HepG2 (cell line): ENCODE measurements at regions not wholly inside any gene's neighbourhood (a gene's known extent, or its start where the extent isn't known, plus 50 kb on each side); places are given as distances from the start of the nearest gene placed in this dataset.
A peak's percentile ranks its signal among the peaks of the same experiment; 100 is the strongest.

Experiments
- ATAC-seq: fragments of 200-7000 bp; cut with Tn5 transposase; 3 replicates; pipeline ENCODE4 v1.9.1; 2020; ENCODE audit warnings: mild to moderate bottlenecking, moderate library complexity
- BruUV-seq: library from RNA; stranded (reverse); fragments of 400-500 nt; replicated peaks from 2 replicates; lab custom pipeline; 2021; lab: Mats Ljungman, UMichigan
- CTCF ChIA-PET: fragments of 300-600 bp; formaldehyde crosslinking; extraction: SDS; loops from one replicate; lab custom pipeline; 2021; ENCODE audit warnings: low total read pairs, inconsistent platforms, low intra/inter-chr PET ratio; lab: Yijun Ruan, JAX
- POLR2A ChIA-PET: fragments of 350-600 bp; sonication (Branson Sonifier 250); formaldehyde crosslinking; loops from one replicate; lab custom pipeline; 2020; ENCODE audit warnings: antibody characterized with exemption, inconsistent platforms; lab: Yijun Ruan, JAX
- DNase-seq: peaks from one replicate; pipeline ENCODE4 v3.0.0-alpha.2; 2015; ENCODE audit warnings: low spot score
- FAIRE-seq: peaks from 3 replicates; lab custom pipeline; 2011; peaks lifted over from hg19 to GRCh38; lab: Jason Lieb, UNC
- H2AFZ ChIP-seq: one replicate; pipeline ENCODE4 v1.6.1; 2011; ENCODE audit warnings: low read length, inconsistent platforms
- H3K27ac ChIP-seq: fragments of 300-600 bp; 3 replicates; pipeline ENCODE4 v1.8.0; 2011; ENCODE audit warnings: mixed run types, mild to moderate bottlenecking, mixed read lengths, low read length, inconsistent platforms; ENCODE audit not compliant: insufficient read depth; ENCODE audit errors: extremely low read length
- H3K27me3 ChIP-seq, 2 experiments: fragments of 200-600 bp in 1 of 2; 2 replicates in 1 of 2; 3 replicates in 1 of 2; pipeline versions ENCODE4 v1.6.0 to v1.8.0; 2011; ENCODE audit warnings: low read length in 2 of 2, mild to moderate bottlenecking in 2 of 2, moderate library complexity in 2 of 2, inconsistent platforms in 1 of 2; ENCODE audit not compliant: insufficient read depth in 2 of 2, control insufficient read depth in 1 of 2
- H3K36me3 ChIP-seq, 2 experiments: fragments of 200-600 bp in 1 of 2; replicated peaks in 1 of 2; 2 replicates in 1 of 2; 3 replicates in 1 of 2; pipeline versions ENCODE4 v1.5.1 to v1.8.0; 2011; ENCODE audit warnings: low read length in 2 of 2, inconsistent platforms in 1 of 2; ENCODE audit not compliant: insufficient read depth in 2 of 2, control insufficient read depth in 1 of 2
- H3K4me1 ChIP-seq: 2 replicates; pipeline ENCODE4 v1.5.1; 2012; ENCODE audit warnings: low read length, inconsistent platforms; ENCODE audit not compliant: insufficient read depth
- H3K4me2 ChIP-seq: 2 replicates; pipeline ENCODE4 v1.6.0; 2011; ENCODE audit warnings: low read depth, low read length, inconsistent platforms
- H3K4me3 ChIP-seq, 3 experiments: fragments of 200-600 bp in 1 of 3; sonication (generic), shearing (Covaris generic) in 1 of 3; replicated peaks in 1 of 3; 2 replicates each; pipeline ENCODE4 v1.5.1; 2011 to 2016; ENCODE audit warnings: low read length in 3 of 3, inconsistent platforms in 2 of 3, low read depth in 2 of 3, mild to moderate bottlenecking in 2 of 3, control low read depth in 1 of 3, mixed read lengths in 1 of 3; ENCODE audit not compliant: insufficient read depth in 1 of 3
- H3K79me2 ChIP-seq: one replicate; pipeline ENCODE4 v1.6.1; 2011; ENCODE audit warnings: low read length, inconsistent platforms; ENCODE audit not compliant: insufficient read depth
- H3K9ac ChIP-seq: 2 replicates; pipeline ENCODE4 v1.6.0; 2011; ENCODE audit warnings: mild to moderate bottlenecking, low read depth, low read length, inconsistent platforms; ENCODE audit not compliant: insufficient read depth
- H3K9me3 ChIP-seq: 2 replicates; pipeline ENCODE4 v1.5.1; 2012; ENCODE audit warnings: mild to moderate bottlenecking, low read length
- H4K20me1 ChIP-seq: 2 replicates; pipeline ENCODE4 v1.6.0; 2011; ENCODE audit warnings: inconsistent platforms, mild to moderate bottlenecking, low read length, moderate library complexity; ENCODE audit not compliant: insufficient read depth
- JARID2 ChIP-seq: sonication (generic); formaldehyde crosslinking; IDR thresholded peaks from 2 replicates; pipeline ENCODE4 v1.8.1; 2023; ENCODE audit warnings: missing genetic modification reagents, inconsistent platforms; ENCODE audit not compliant: insufficient replicate concordance
- JUN ChIP-seq: sonication (generic); formaldehyde crosslinking; IDR thresholded peaks from 2 replicates; pipeline ENCODE4 v1.4.0; 2020; ENCODE audit warnings: mild to moderate bottlenecking, missing genetic modification reagents
- MBD4 ChIP-seq: IDR thresholded peaks from 2 replicates; pipeline ENCODE4 v1.6.1; 2012; ENCODE audit warnings: low read length, inconsistent platforms, borderline replicate concordance
- MLXIP ChIP-seq: sonication (generic); formaldehyde crosslinking; IDR thresholded peaks from 2 replicates; pipeline ENCODE4 v1.9.0; 2021; ENCODE audit warnings: missing genetic modification reagents, borderline replicate concordance
- NCOA1 ChIP-seq: sonication (generic); formaldehyde crosslinking; IDR thresholded peaks from 2 replicates; pipeline ENCODE4 v1.9.0; 2021; ENCODE audit warnings: missing genetic modification reagents
- REPIN1 ChIP-seq: sonication (generic); formaldehyde crosslinking; IDR thresholded peaks from 2 replicates; pipeline ENCODE4 v1.8.0; 2022; ENCODE audit warnings: missing genetic modification reagents, low read depth, mild to moderate bottlenecking, borderline replicate concordance
- RFX5 ChIP-seq: IDR thresholded peaks from 2 replicates; pipeline ENCODE4 v1.6.1; 2011; ENCODE audit warnings: low read depth, low read length, improper control_type of control experiment
- YEATS2 ChIP-seq: sonication (generic); formaldehyde crosslinking; IDR thresholded peaks from 2 replicates; pipeline ENCODE4 v1.4.0; 2020; ENCODE audit warnings: missing genetic modification reagents, borderline replicate concordance
- ZFYVE20 ChIP-seq: sonication (generic); formaldehyde crosslinking; IDR thresholded peaks from 2 replicates; pipeline ENCODE4 v1.8.0; 2023; ENCODE audit warnings: low read depth, mild to moderate bottlenecking, moderate library complexity, missing genetic modification reagents, borderline replicate concordance
- WGBS: methylation state at CpG from one replicate; pipeline ENCODE4 v1.1.6; 2017; ENCODE audit warnings: low lambda C conversion rate; 5-methylcytosine and 5-hydroxymethylcytosine counted together
- in situ Hi-C: cut with HindIII; loops from 2 replicates; pipeline ENCODE4 v1.10.0; 2017; ENCODE audit warnings: low pct_unique_long_range_greater_than_20kb; ENCODE audit not compliant: extremely low pct_ligation_motif_present
- intact Hi-C: fragments of 100-400 bp; cut with micrococcal nuclease; formaldehyde crosslinking; loops from one replicate; pipeline ENCODE4 v1.10.0; 2022; ENCODE audit not compliant: unreplicated experiment
- TF ChIP-seq, protein P1 (sequence below): sonication (generic); formaldehyde crosslinking; IDR thresholded peaks from 2 replicates; pipeline ENCODE4 v1.8.1; 2023; ENCODE audit warnings: mild to moderate bottlenecking, missing genetic modification reagents
- TF ChIP-seq, protein P2 (sequence below): sonication (generic); formaldehyde crosslinking; IDR thresholded peaks from 2 replicates; pipeline ENCODE4 v1.4.0; 2020; ENCODE audit warnings: mild to moderate bottlenecking, missing genetic modification reagents

DNA sequence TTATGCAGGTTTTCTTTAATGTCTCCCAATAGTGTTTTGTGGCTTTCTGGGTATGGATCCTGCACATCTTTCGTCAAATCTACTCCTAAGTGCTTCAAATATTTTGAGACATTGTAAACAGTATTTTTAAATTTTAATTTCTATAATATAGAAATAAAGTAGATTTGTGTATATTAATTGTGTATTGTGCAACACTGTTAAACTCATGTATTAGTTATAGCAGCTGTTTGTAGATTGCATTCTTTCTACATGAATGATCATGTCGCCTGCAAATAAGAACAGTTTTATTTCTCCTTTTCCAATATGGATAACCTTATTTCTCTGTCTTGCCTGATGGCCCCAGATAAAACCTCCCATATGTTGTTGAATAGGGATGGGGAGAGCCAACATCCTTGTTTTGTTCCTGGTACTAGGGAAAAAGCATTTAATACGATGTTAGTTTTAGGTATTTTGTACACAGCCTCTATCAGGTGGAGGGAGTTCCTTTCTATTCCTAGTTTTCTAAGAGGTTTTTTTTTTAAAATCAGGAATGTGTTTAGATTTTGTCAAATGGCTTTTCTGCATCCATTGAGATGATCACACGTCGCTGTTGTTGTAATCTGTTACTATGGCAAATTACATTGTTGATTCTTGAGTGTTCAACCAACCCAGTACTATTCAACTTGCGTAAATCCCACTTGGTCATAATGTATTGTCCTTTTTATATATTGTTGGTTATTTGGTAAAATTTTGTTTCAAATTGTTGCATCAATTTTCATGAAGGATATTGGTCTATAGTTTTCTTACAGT, 71.1 kb upstream of the DGKG start:
- no peaks in the 10 kb centered on the region for H3K9me3 ChIP-seq
- ChIA-PET POLR2A (no interaction called here), CTCF (no interaction called here)
- 27% methylated on average over 6 of the region's 6 CpGs for WGBS
- intact Hi-C loops (no loop called here), in situ Hi-C loops (no loop called here)
- no peak overlapping the region for H2AFZ ChIP-seq
- no peaks in the 10 kb centered on the region for H3K36me3 ChIP-seq
- no peaks in the 10 kb centered on the region; a peak in 3 of 5 replicates for H3K27me3 ChIP-seq
- no peak overlapping the region for H3K27ac ChIP-seq
- H4K20me1 ChIP-seq, result no peaks in the 10 kb centered on the region
- FAIRE-seq (no peak), DNase-seq (no peak), ATAC-seq (no peak)
- H3K4me3 ChIP-seq, result no peak overlapping the region
- no peak overlapping the region for H3K9ac ChIP-seq
- TF ChIP-seq RFX5 (peak; percentile 68; the same call in 1 of the 2 replicates), NCOA1 (no peak)
- TF ChIP-seq, protein P1, sequence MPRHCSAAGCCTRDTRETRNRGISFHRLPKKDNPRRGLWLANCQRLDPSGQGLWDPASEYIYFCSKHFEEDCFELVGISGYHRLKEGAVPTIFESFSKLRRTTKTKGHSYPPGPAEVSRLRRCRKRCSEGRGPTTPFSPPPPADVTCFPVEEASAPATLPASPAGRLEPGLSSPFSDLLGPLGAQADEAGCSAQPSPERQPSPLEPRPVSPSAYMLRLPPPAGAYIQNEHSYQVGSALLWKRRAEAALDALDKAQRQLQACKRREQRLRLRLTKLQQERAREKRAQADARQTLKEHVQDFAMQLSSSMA (CRISPR knock-in tag), result no peak
- no peaks in the 10 kb centered on the region for H3K79me2 ChIP-seq
- BruUV-seq, result no TSS peak
- no peaks in the 10 kb centered on the region for H3K4me1 ChIP-seq
- H3K4me2 ChIP-seq, result no peak overlapping the region

DNA sequence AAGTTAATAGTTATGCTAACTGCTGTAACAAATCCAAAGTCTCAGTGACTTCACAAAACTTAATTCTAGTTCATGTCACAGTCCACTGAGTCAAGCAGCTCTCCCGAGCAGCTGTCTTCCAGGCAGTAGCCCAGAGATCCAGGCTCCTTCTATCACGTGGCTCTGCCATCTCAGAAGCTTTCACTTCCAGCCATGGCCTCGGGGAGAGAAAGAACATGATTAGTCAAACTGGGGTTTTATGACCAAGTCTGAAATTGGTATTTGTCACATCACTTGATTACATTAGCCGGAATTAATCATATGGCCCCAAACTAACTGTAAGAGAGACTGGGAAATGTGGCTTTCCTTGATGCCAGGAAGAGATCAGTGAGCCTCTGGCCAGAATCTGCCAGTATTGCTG, 70.2 kb upstream of the DGKG start:
- H3K4me3 ChIP-seq, result no peak overlapping the region
- no peaks in the 10 kb centered on the region for H3K79me2 ChIP-seq
- DNase-seq (no peak), FAIRE-seq (no peak), ATAC-seq (no peak)
- ChIA-PET POLR2A (no interaction called here), CTCF (no interaction called here)
- H3K4me1 ChIP-seq, result no peaks in the 10 kb centered on the region
- H3K4me2 ChIP-seq, result no peak overlapping the region
- intact Hi-C loops, result no loop called here
- 6% methylated on average over 4 of the region's 4 CpGs for WGBS
- no peaks in the 10 kb centered on the region; a peak in 3 of 5 replicates for H3K27me3 ChIP-seq
- in situ Hi-C loops, result no loop called here
- H2AFZ ChIP-seq, result no peak overlapping the region
- H3K36me3 ChIP-seq, result no peaks in the 10 kb centered on the region
- no TSS peak for BruUV-seq
- H3K27ac ChIP-seq, result no peak overlapping the region
- no peaks in the 10 kb centered on the region for H4K20me1 ChIP-seq
- H3K9ac ChIP-seq, result no peak overlapping the region
- H3K9me3 ChIP-seq, result no peaks in the 10 kb centered on the region
- TF ChIP-seq JARID2 (CRISPR knock-in tag), result no peak
- TF ChIP-seq REPIN1, result no peak
- no peak for TF ChIP-seq MLXIP (CRISPR knock-in tag)
- TF ChIP-seq ZFYVE20 (CRISPR knock-in tag), result no peak
- TF ChIP-seq YEATS2, result no peak
- TF ChIP-seq JUN, result no peak
- no peak for TF ChIP-seq MBD4
- TF ChIP-seq, protein P1 (CRISPR knock-in tag), result no peak
- TF ChIP-seq, protein P2, sequence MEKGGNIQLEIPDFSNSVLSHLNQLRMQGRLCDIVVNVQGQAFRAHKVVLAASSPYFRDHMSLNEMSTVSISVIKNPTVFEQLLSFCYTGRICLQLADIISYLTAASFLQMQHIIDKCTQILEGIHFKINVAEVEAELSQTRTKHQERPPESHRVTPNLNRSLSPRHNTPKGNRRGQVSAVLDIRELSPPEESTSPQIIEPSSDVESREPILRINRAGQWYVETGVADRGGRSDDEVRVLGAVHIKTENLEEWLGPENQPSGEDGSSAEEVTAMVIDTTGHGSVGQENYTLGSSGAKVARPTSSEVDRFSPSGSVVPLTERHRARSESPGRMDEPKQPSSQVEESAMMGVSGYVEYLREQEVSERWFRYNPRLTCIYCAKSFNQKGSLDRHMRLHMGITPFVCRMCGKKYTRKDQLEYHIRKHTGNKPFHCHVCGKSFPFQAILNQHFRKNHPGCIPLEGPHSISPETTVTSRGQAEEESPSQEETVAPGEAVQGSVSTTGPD, result no peak
